ENCODE measurements at regions not wholly inside any gene's neighbourhood (a gene's known extent, or its start where the extent isn't known, plus 50 kb on each side); places are given as distances from the start of the nearest gene placed in this dataset.

- H3K4me3 Mint-ChIP-seq: no peak overlapping the region
- H3K9me3 ChIP-seq (ENCODE audit: control insufficient read depth in 2 of 2, low read length in 2 of 2): no peaks in the 10 kb centered on the region
- no peak overlapping the region for H3K27ac Mint-ChIP-seq
- no peaks in the 10 kb centered on the region for H3K27me3 Mint-ChIP-seq
- no peak for ATAC-seq (ENCODE audit: low read depth in 2 of 2)
- peaks cover 0 to 10% (median 0%) of the 10 kb centered on the region in 7 donors for H3K9me3 Mint-ChIP-seq
- no peaks in the 10 kb centered on the region for H3K4me1 Mint-ChIP-seq
- H3K27me3 ChIP-seq (ENCODE audit: control insufficient read depth, insufficient read depth, low read length): no peaks in the 10 kb centered on the region
- no peak overlapping the region for H3K4me3 ChIP-seq (ENCODE audit: low read depth, low read length)
- no peaks in the 10 kb centered on the region for H3K36me3 ChIP-seq (ENCODE audit: control insufficient read depth, insufficient read depth, low read length)
- no peaks in the 10 kb centered on the region for H3K36me3 Mint-ChIP-seq
- DNase-seq: no peak
- H3K4me1 ChIP-seq (ENCODE audit: control insufficient read depth, insufficient read depth, low read length, poor library complexity, severe bottlenecking): no peaks in the 10 kb centered on the region
- no peak overlapping the region for H3K27ac ChIP-seq (ENCODE audit: insufficient read depth, low read length, poor library complexity, severe bottlenecking)
Observed at GRCh38 chr16:51755039-51755501, 604.0 kb upstream of the SALL1 start.

GRCh38 chr16:51753467-51754127 is 602.5 kb upstream of the SALL1 start:
- no peaks in the 10 kb centered on the region for H3K36me3 ChIP-seq (ENCODE audit: control insufficient read depth, insufficient read depth, low read length)
- Mint-ChIP-seq H3K9me3 (peaks cover 0 to 5% (median 0%) of the 10 kb centered on the region in 7 donors), H3K4me3 (no peak overlapping the region), H3K36me3 (no peaks in the 10 kb centered on the region), H3K27ac (no peak overlapping the region), H3K4me1 (no peaks in the 10 kb centered on the region), H3K27me3 (no peaks in the 10 kb centered on the region)
- H3K4me3 ChIP-seq (ENCODE audit: low read depth, low read length): no peak overlapping the region
- DNase-seq (no peak), ATAC-seq (ENCODE audit: low read depth in 2 of 2) (no peak)
- H3K4me1 ChIP-seq (ENCODE audit: control insufficient read depth, insufficient read depth, low read length, poor library complexity, severe bottlenecking): no peaks in the 10 kb centered on the region
- H3K27ac ChIP-seq (ENCODE audit: insufficient read depth, low read length, poor library complexity, severe bottlenecking): no peak overlapping the region
- no peaks in the 10 kb centered on the region for H3K27me3 ChIP-seq (ENCODE audit: control insufficient read depth, insufficient read depth, low read length)
- no peaks in the 10 kb centered on the region for H3K9me3 ChIP-seq (ENCODE audit: control insufficient read depth in 2 of 2, low read length in 2 of 2)

GRCh38 chr16:51752438-51752995 is 601.4 kb upstream of the SALL1 start:
- H3K36me3 Mint-ChIP-seq: no peaks in the 10 kb centered on the region

GRCh38 chr16:51747329-51747728 is 596.3 kb upstream of the SALL1 start:
- no peaks in the 10 kb centered on the region for H3K36me3 ChIP-seq (ENCODE audit: control insufficient read depth, insufficient read depth, low read length)
- H3K27ac Mint-ChIP-seq: no peak overlapping the region
- H3K4me1 Mint-ChIP-seq: no peaks in the 10 kb centered on the region
- H3K9me3 Mint-ChIP-seq: peaks cover 0 to 5% (median 2%) of the 10 kb centered on the region in 7 donors
- no peaks in the 10 kb centered on the region for H3K9me3 ChIP-seq (ENCODE audit: control insufficient read depth in 2 of 2, low read length in 2 of 2)
- DNase-seq: no peak
- no peaks in the 10 kb centered on the region for H3K4me1 ChIP-seq (ENCODE audit: control insufficient read depth, insufficient read depth, low read length, poor library complexity, severe bottlenecking)
- no peaks in the 10 kb centered on the region for H3K27me3 ChIP-seq (ENCODE audit: control insufficient read depth, insufficient read depth, low read length)
- H3K4me3 ChIP-seq (ENCODE audit: low read depth, low read length): no peak overlapping the region
- no peaks in the 10 kb centered on the region for H3K36me3 Mint-ChIP-seq
- H3K27me3 Mint-ChIP-seq: no peaks in the 10 kb centered on the region
- ATAC-seq (ENCODE audit: low read depth in 2 of 2): no peak
- H3K27ac ChIP-seq (ENCODE audit: insufficient read depth, low read length, poor library complexity, severe bottlenecking): no peak overlapping the region
- no peak overlapping the region for H3K4me3 Mint-ChIP-seq

More at GRCh38 chr16:51752438-51752995, 601.4 kb upstream of the SALL1 start:
- no peak for DNase-seq
- Histone ChIP-seq H3K27ac (ENCODE audit: insufficient read depth, low read length, poor library complexity, severe bottlenecking) (no peak overlapping the region), H3K36me3 (ENCODE audit: control insufficient read depth, insufficient read depth, low read length) (no peaks in the 10 kb centered on the region), H3K27me3 (ENCODE audit: control insufficient read depth, insufficient read depth, low read length) (no peaks in the 10 kb centered on the region), H3K4me1 (ENCODE audit: control insufficient read depth, insufficient read depth, low read length, poor library complexity, severe bottlenecking) (no peaks in the 10 kb centered on the region), H3K9me3 (ENCODE audit: control insufficient read depth in 2 of 2, low read length in 2 of 2) (no peaks in the 10 kb centered on the region), H3K4me3 (ENCODE audit: low read depth, low read length) (no peak overlapping the region)
- ATAC-seq (ENCODE audit: low read depth in 2 of 2): no peak
- Mint-ChIP-seq H3K9me3 (peaks cover 0 to 5% (median 0%) of the 10 kb centered on the region in 7 donors), H3K27ac (no peak overlapping the region), H3K27me3 (no peaks in the 10 kb centered on the region), H3K4me1 (no peaks in the 10 kb centered on the region), H3K4me3 (no peak overlapping the region)

GRCh38 chr16:51734220-51734619 is 583.1 kb upstream of the SALL1 start:
- peaks cover 0 to 13% (median 4%) of the 10 kb centered on the region in 7 donors for H3K9me3 Mint-ChIP-seq

GRCh38 chr16:51733181-51733580 is 582.1 kb upstream of the SALL1 start:
- no peaks in the 10 kb centered on the region for H3K27me3 Mint-ChIP-seq
- no peak overlapping the region for H3K4me3 Mint-ChIP-seq
- H3K4me1 Mint-ChIP-seq: no peaks in the 10 kb centered on the region
- no peaks in the 10 kb centered on the region for H3K9me3 ChIP-seq (ENCODE audit: control insufficient read depth in 2 of 2, low read length in 2 of 2)
- no peak overlapping the region for H3K4me3 ChIP-seq (ENCODE audit: low read depth, low read length)
- H3K27me3 ChIP-seq (ENCODE audit: control insufficient read depth, insufficient read depth, low read length): no peaks in the 10 kb centered on the region
- no peaks in the 10 kb centered on the region for H3K36me3 ChIP-seq (ENCODE audit: control insufficient read depth, insufficient read depth, low read length)
- DNase-seq (no peak), ATAC-seq (ENCODE audit: low read depth in 2 of 2) (no peak)
- H3K9me3 Mint-ChIP-seq: peaks cover 0 to 12% (median 4%) of the 10 kb centered on the region in 7 donors
- H3K4me1 ChIP-seq (ENCODE audit: control insufficient read depth, insufficient read depth, low read length, poor library complexity, severe bottlenecking): no peaks in the 10 kb centered on the region
- H3K27ac ChIP-seq (ENCODE audit: insufficient read depth, low read length, poor library complexity, severe bottlenecking): no peak overlapping the region
- H3K36me3 Mint-ChIP-seq: no peaks in the 10 kb centered on the region
- no peak overlapping the region for H3K27ac Mint-ChIP-seq

More at GRCh38 chr16:51734220-51734619, 583.1 kb upstream of the SALL1 start:
- Histone ChIP-seq H3K27ac (ENCODE audit: insufficient read depth, low read length, poor library complexity, severe bottlenecking) (no peak overlapping the region), H3K27me3 (ENCODE audit: control insufficient read depth, insufficient read depth, low read length) (no peaks in the 10 kb centered on the region), H3K4me3 (ENCODE audit: low read depth, low read length) (no peak overlapping the region), H3K9me3 (ENCODE audit: control insufficient read depth in 2 of 2, low read length in 2 of 2) (no peaks in the 10 kb centered on the region), H3K36me3 (ENCODE audit: control insufficient read depth, insufficient read depth, low read length) (no peaks in the 10 kb centered on the region), H3K4me1 (ENCODE audit: control insufficient read depth, insufficient read depth, low read length, poor library complexity, severe bottlenecking) (no peaks in the 10 kb centered on the region)
- H3K27ac Mint-ChIP-seq: no peak overlapping the region
- no peaks in the 10 kb centered on the region for H3K4me1 Mint-ChIP-seq
- no peak for DNase-seq
- ATAC-seq (ENCODE audit: low read depth in 2 of 2): no peak
- no peaks in the 10 kb centered on the region for H3K27me3 Mint-ChIP-seq
- H3K36me3 Mint-ChIP-seq: no peaks in the 10 kb centered on the region
- no peak overlapping the region for H3K4me3 Mint-ChIP-seq

GRCh38 chr16:51731160-51731559 is 580.1 kb upstream of the SALL1 start:
- Histone ChIP-seq H3K27me3 (ENCODE audit: control insufficient read depth, insufficient read depth, low read length) (no peaks in the 10 kb centered on the region), H3K4me1 (ENCODE audit: control insufficient read depth, insufficient read depth, low read length, poor library complexity, severe bottlenecking) (no peaks in the 10 kb centered on the region), H3K36me3 (ENCODE audit: control insufficient read depth, insufficient read depth, low read length) (no peaks in the 10 kb centered on the region), H3K9me3 (ENCODE audit: control insufficient read depth in 2 of 2, low read length in 2 of 2) (no peaks in the 10 kb centered on the region), H3K4me3 (ENCODE audit: low read depth, low read length) (no peak overlapping the region), H3K27ac (ENCODE audit: insufficient read depth, low read length, poor library complexity, severe bottlenecking) (no peak overlapping the region)
- H3K4me3 Mint-ChIP-seq: no peak overlapping the region
- H3K4me1 Mint-ChIP-seq: no peaks in the 10 kb centered on the region
- ATAC-seq (ENCODE audit: low read depth in 2 of 2) (no peak), DNase-seq (no peak)
- no peak overlapping the region for H3K27ac Mint-ChIP-seq
- H3K27me3 Mint-ChIP-seq: no peaks in the 10 kb centered on the region
- no peaks in the 10 kb centered on the region for H3K36me3 Mint-ChIP-seq
- H3K9me3 Mint-ChIP-seq: peaks cover 0 to 11% (median 3%) of the 10 kb centered on the region in 7 donors

Measured in CD4-positive, CD25-positive, alpha-beta regulatory T cell (primary cell).